ENCODE measurements at regions not wholly inside any gene's neighbourhood (a gene's known extent, or its start where the extent isn't known, plus 50 kb on each side); places are given as distances from the start of the nearest gene placed in this dataset.

DNA sequence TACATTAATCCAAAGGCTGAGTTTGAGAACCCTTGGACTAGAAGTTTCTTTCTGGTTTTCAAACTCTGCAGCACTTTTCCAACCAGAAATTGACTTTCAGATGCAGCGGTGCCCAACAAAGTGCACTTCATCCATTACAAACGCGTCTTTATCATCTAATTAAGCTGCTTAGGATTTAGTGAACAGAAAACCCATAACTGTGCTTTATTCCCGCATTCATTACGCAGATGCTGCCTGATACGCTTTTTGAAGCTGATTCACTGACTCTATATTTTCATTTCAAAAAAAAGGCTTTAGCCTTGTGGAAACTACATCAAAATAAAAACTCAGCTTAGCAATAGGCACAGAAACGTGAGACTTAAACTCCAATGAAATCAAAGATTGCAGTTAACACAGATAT, 69.8 kb upstream of the CTXND1 start:
- TF ChIP-seq EP300 (IDR thresholded peaks at IDR 0.05; ENCODE audit: borderline replicate concordance) (no peak), TEAD4 (IDR thresholded peaks at IDR 0.05) (no peak), YY1 (IDR thresholded peaks at IDR 0.05; ENCODE audit: low read depth) (no peak), FOXM1 (IDR thresholded peaks at IDR 0.05; ENCODE audit: borderline replicate concordance, low read depth) (no peak), CEBPB (IDR thresholded peaks at IDR 0.05) (no peak), RAD21 (IDR thresholded peaks at IDR 0.05; ENCODE audit: low read depth) (no peak), TAF1 (IDR thresholded peaks at IDR 0.05; ENCODE audit: low read depth) (no peak), ZBTB7A (IDR thresholded peaks at IDR 0.05; ENCODE audit: low read depth) (no peak), EGR1 (IDR thresholded peaks at IDR 0.05) (no peak)
- TF ChIP-seq, protein P1, sequence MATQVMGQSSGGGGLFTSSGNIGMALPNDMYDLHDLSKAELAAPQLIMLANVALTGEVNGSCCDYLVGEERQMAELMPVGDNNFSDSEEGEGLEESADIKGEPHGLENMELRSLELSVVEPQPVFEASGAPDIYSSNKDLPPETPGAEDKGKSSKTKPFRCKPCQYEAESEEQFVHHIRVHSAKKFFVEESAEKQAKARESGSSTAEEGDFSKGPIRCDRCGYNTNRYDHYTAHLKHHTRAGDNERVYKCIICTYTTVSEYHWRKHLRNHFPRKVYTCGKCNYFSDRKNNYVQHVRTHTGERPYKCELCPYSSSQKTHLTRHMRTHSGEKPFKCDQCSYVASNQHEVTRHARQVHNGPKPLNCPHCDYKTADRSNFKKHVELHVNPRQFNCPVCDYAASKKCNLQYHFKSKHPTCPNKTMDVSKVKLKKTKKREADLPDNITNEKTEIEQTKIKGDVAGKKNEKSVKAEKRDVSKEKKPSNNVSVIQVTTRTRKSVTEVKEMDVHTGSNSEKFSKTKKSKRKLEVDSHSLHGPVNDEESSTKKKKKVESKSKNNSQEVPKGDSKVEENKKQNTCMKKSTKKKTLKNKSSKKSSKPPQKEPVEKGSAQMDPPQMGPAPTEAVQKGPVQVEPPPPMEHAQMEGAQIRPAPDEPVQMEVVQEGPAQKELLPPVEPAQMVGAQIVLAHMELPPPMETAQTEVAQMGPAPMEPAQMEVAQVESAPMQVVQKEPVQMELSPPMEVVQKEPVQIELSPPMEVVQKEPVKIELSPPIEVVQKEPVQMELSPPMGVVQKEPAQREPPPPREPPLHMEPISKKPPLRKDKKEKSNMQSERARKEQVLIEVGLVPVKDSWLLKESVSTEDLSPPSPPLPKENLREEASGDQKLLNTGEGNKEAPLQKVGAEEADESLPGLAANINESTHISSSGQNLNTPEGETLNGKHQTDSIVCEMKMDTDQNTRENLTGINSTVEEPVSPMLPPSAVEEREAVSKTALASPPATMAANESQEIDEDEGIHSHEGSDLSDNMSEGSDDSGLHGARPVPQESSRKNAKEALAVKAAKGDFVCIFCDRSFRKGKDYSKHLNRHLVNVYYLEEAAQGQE (IDR thresholded peaks at IDR 0.05; ENCODE audit: low read depth), result no peak
- TF ChIP-seq, protein P2, sequence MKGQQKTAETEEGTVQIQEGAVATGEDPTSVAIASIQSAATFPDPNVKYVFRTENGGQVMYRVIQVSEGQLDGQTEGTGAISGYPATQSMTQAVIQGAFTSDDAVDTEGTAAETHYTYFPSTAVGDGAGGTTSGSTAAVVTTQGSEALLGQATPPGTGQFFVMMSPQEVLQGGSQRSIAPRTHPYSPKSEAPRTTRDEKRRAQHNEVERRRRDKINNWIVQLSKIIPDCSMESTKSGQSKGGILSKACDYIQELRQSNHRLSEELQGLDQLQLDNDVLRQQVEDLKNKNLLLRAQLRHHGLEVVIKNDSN (IDR thresholded peaks at IDR 0.05), result no peak
- TF ChIP-seq, protein P3, sequence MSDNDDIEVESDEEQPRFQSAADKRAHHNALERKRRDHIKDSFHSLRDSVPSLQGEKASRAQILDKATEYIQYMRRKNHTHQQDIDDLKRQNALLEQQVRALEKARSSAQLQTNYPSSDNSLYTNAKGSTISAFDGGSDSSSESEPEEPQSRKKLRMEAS (IDR thresholded peaks at IDR 0.05), result no peak
